H1 (cell line): ENCODE measurements at regions not wholly inside any gene's neighbourhood (a gene's known extent, or its start where the extent isn't known, plus 50 kb on each side); places are given as distances from the start of the nearest gene placed in this dataset.

Source experiments
- CTCF ChIA-PET: fragments of 300-600 bp; sonication (Branson Sonifier 250); formaldehyde crosslinking; loops from one replicate; lab custom pipeline; 2021; ENCODE audit not compliant: partially characterized antibody; lab: Charles Lee
- POLR2A ChIA-PET: fragments of 300-600 bp; sonication (Branson Sonifier 250); formaldehyde crosslinking; loops from one replicate; lab custom pipeline; 2021; ENCODE audit warnings: inconsistent platforms; ENCODE audit not compliant: partially characterized antibody; lab: Charles Lee
- DNase-seq, 2 experiments: peaks; one replicate each; pipeline versions ENCODE4 v3.0.0 to v3.0.0-alpha.2; 2010 to 2022; ENCODE audit warnings: low spot score in 2 of 2, low read depth in 1 of 2, mixed read lengths in 1 of 2
- FAIRE-seq: peaks from 2 replicates; lab custom pipeline; 2011; peaks lifted over from hg19 to GRCh38; lab: Jason Lieb, UNC
- H2AFZ ChIP-seq: 2 replicates; pipeline ENCODE4 v1.8.1; 2012; ENCODE audit warnings: low read length, inconsistent platforms
- H2AK5ac ChIP-seq: 2 replicates; pipeline ENCODE4 v1.6.1; 2013; ENCODE audit warnings: low read depth, low read length
- H2BK120ac ChIP-seq: replicated peaks from 2 replicates; pipeline ENCODE3; 2013; ENCODE audit warnings: low read depth, low read length, inconsistent platforms
- H2BK12ac ChIP-seq: 2 replicates; pipeline ENCODE4 v1.6.1; 2013; ENCODE audit warnings: low read depth, low read length
- H2BK15ac ChIP-seq: 2 replicates; pipeline ENCODE4 v1.6.1; 2013; ENCODE audit warnings: low read length
- H2BK20ac ChIP-seq: 2 replicates; pipeline ENCODE4 v1.6.1; 2013; ENCODE audit warnings: low read length
- H2BK5ac ChIP-seq: 2 replicates; pipeline ENCODE4 v1.6.1; 2013; ENCODE audit warnings: low read depth, low read length
- H3K14ac ChIP-seq: 2 replicates; pipeline ENCODE4 v1.6.1; 2013; ENCODE audit warnings: inconsistent platforms; ENCODE audit not compliant: insufficient read length
- H3K18ac ChIP-seq: 2 replicates; pipeline ENCODE4 v1.6.1; 2013; ENCODE audit warnings: low read length; ENCODE audit errors: extremely low read depth
- H3K23ac ChIP-seq: 2 replicates; pipeline ENCODE4 v1.6.1; 2013; ENCODE audit warnings: inconsistent platforms; ENCODE audit not compliant: insufficient read length
- H3K23me2 ChIP-seq: 2 replicates; pipeline ENCODE4 v1.6.1; 2013; ENCODE audit warnings: low read depth, low read length
- H3K27ac ChIP-seq: 2 replicates; pipeline ENCODE4 v1.6.1; 2011; ENCODE audit warnings: low read depth, low read length, inconsistent platforms
- H3K27me3 ChIP-seq, 4 experiments: replicated peaks in 1 of 4; 1 replicate in 1 of 4; 2 replicates in 3 of 4; pipeline versions ENCODE4 v1.6.1 to v1.8.1; 2011 to 2013; ENCODE audit warnings: low read length in 3 of 4, mild to moderate bottlenecking in 3 of 4, inconsistent platforms in 2 of 4, mixed read lengths in 2 of 4, moderate library complexity in 1 of 4; ENCODE audit not compliant: control insufficient read depth in 3 of 4, insufficient read depth in 3 of 4; ENCODE audit errors: extremely low read depth in 1 of 4
- H3K36me3 ChIP-seq, 4 experiments: 2 replicates each; pipeline versions ENCODE4 v1.6.1 to v1.8.1; 2011 to 2013; ENCODE audit warnings: mild to moderate bottlenecking in 4 of 4, low read length in 3 of 4, moderate library complexity in 2 of 4, control low read depth in 1 of 4, inconsistent platforms in 1 of 4; ENCODE audit not compliant: insufficient read depth in 4 of 4, control insufficient read depth in 2 of 4
- H3K4ac ChIP-seq: replicated peaks from 2 replicates; pipeline ENCODE3; 2013; ENCODE audit warnings: low read length, low read depth, mixed read lengths, inconsistent platforms; ENCODE audit not compliant: insufficient read length
- H3K4me1 ChIP-seq, 4 experiments: replicated peaks in 1 of 4; 1 replicate in 1 of 4; 2 replicates in 3 of 4; pipeline versions ENCODE4 v1.6.1 to v1.8.1; 2011 to 2013; ENCODE audit warnings: low read length in 3 of 4, inconsistent platforms in 2 of 4, mixed read lengths in 1 of 4; ENCODE audit not compliant: insufficient read depth in 4 of 4, control insufficient read depth in 3 of 4
- H3K4me2 ChIP-seq, 2 experiments: 2 replicates each; pipeline versions ENCODE4 v1.6.1 to v1.8.1; 2011 to 2013; ENCODE audit warnings: low read depth in 2 of 2, low read length in 2 of 2, control low read depth in 1 of 2, inconsistent platforms in 1 of 2, mild to moderate bottlenecking in 1 of 2; ENCODE audit not compliant: insufficient read depth in 1 of 2
- H3K4me3 ChIP-seq, 4 experiments: fragments of 200-600, 300-600 bp in 1 of 4; sonication (generic), shearing (Covaris generic), sonication (Bioruptor Twin) in 1 of 4; 2 replicates each; pipeline versions ENCODE4 v1.5.1 to v1.8.1; 2011 to 2016; ENCODE audit warnings: low read length in 4 of 4, low read depth in 3 of 4, control low read depth in 2 of 4, inconsistent platforms in 2 of 4, mild to moderate bottlenecking in 2 of 4, mixed read lengths in 1 of 4, moderate library complexity in 1 of 4; ENCODE audit not compliant: insufficient read depth in 2 of 4; ENCODE audit errors: extremely low read depth in 1 of 4
- H3K56ac ChIP-seq: replicated peaks from 2 replicates; pipeline ENCODE3; 2013; ENCODE audit warnings: low read depth, mild to moderate bottlenecking, mixed read lengths, low read length, inconsistent platforms; ENCODE audit not compliant: insufficient read length
- H3K79me1 ChIP-seq: 2 replicates; pipeline ENCODE4 v1.6.1; 2013; ENCODE audit warnings: low read depth, low read length, control low read depth
- H3K79me2 ChIP-seq, 2 experiments: 2 replicates each; pipeline versions ENCODE4 v1.6.1 to v1.8.1; 2012 to 2013; ENCODE audit warnings: low read length in 2 of 2, mild to moderate bottlenecking in 2 of 2, inconsistent platforms in 1 of 2; ENCODE audit not compliant: insufficient read depth in 2 of 2, control insufficient read depth in 1 of 2
- H3K9ac ChIP-seq, 4 experiments: replicated peaks in 1 of 4; 1 replicate in 1 of 4; 2 replicates in 3 of 4; pipeline versions ENCODE4 v1.6.1 to v1.8.1; 2011 to 2013; ENCODE audit warnings: low read depth in 3 of 4, low read length in 3 of 4, control low read depth in 2 of 4, mild to moderate bottlenecking in 2 of 4, moderate library complexity in 2 of 4, inconsistent platforms in 1 of 4; ENCODE audit errors: extremely low read depth in 1 of 4
- H3K9me3 ChIP-seq, 2 experiments: 2 replicates each; pipeline versions ENCODE4 v1.6.1 to v1.8.1; 2012 to 2013; ENCODE audit warnings: mild to moderate bottlenecking in 2 of 2, moderate library complexity in 2 of 2, control low read depth in 1 of 2, inconsistent platforms in 1 of 2, low read depth in 1 of 2, low read length in 1 of 2, mixed read lengths in 1 of 2; ENCODE audit not compliant: insufficient read depth in 2 of 2
- H4K20me1 ChIP-seq, 2 experiments: replicated peaks in 1 of 2; 2 replicates each; pipeline versions ENCODE3 to v1.8.1; 2011 to 2013; ENCODE audit warnings: inconsistent platforms in 2 of 2, low read length in 2 of 2, mild to moderate bottlenecking in 1 of 2; ENCODE audit not compliant: insufficient read depth in 2 of 2, control insufficient read depth in 1 of 2
- H4K5ac ChIP-seq: 2 replicates; pipeline ENCODE4 v1.6.1; 2013; ENCODE audit warnings: low read length, low read depth, mixed read lengths, inconsistent platforms; ENCODE audit not compliant: insufficient read length
- H4K8ac ChIP-seq: 2 replicates; pipeline ENCODE4 v1.8.0; 2013; ENCODE audit warnings: mild to moderate bottlenecking, moderate library complexity, low read length, inconsistent platforms; ENCODE audit not compliant: insufficient read depth; ENCODE audit errors: extremely low read depth
- H4K91ac ChIP-seq: replicated peaks from 2 replicates; pipeline ENCODE3; 2013; ENCODE audit warnings: low read length, mixed read lengths, inconsistent platforms; ENCODE audit not compliant: insufficient read length
- BACH1 ChIP-seq: IDR thresholded peaks from 2 replicates; pipeline ENCODE4 v1.6.1; 2012; ENCODE audit warnings: low read length, improper control_type of control experiment
- CHD1 ChIP-seq: IDR thresholded peaks from 2 replicates; pipeline ENCODE4 v1.6.1; 2012; ENCODE audit warnings: low read depth, low read length, improper control_type of control experiment
- EZH2 ChIP-seq: fragments of 200-600 bp; sonication (generic); IDR thresholded peaks from 2 replicates; pipeline ENCODE4 v1.7.1; 2012; ENCODE audit warnings: low read depth, mild to moderate bottlenecking, moderate library complexity, low read length, inconsistent platforms; ENCODE audit not compliant: severe bottlenecking
- GABPA ChIP-seq: IDR thresholded peaks from 2 replicates; pipeline ENCODE4 v1.6.1; 2011; ENCODE audit warnings: mild to moderate bottlenecking, low read length, moderate library complexity, borderline replicate concordance; ENCODE audit not compliant: insufficient read depth
- HDAC2 ChIP-seq, 2 experiments: fragments of 300-600 bp in 1 of 2; sonication (generic) in 1 of 2; IDR thresholded peaks; 2 replicates each; pipeline ENCODE4 v1.6.1; 2011 to 2012; ENCODE audit warnings: low read depth in 2 of 2, low read length in 2 of 2, mild to moderate bottlenecking in 2 of 2, moderate library complexity in 2 of 2, borderline replicate concordance in 1 of 2, inconsistent platforms in 1 of 2
- KDM4A ChIP-seq: IDR thresholded peaks from one replicate; pipeline ENCODE4 v1.7.1; 2012; ENCODE audit warnings: low read depth, mild to moderate bottlenecking, moderate library complexity, low read length, inconsistent platforms; ENCODE audit not compliant: severe bottlenecking
- MAFK ChIP-seq: IDR thresholded peaks from 2 replicates; pipeline ENCODE4 v1.6.1; 2012; ENCODE audit warnings: low read depth, mild to moderate bottlenecking, improper control_type of control experiment, low read length
- NANOG ChIP-seq: IDR thresholded peaks from 2 replicates; pipeline ENCODE4 v1.6.1; 2011; ENCODE audit warnings: low read length, low read depth, mild to moderate bottlenecking, inconsistent platforms; ENCODE audit not compliant: insufficient read depth, poor library complexity, severe bottlenecking
- RFX5 ChIP-seq: IDR thresholded peaks from 2 replicates; pipeline ENCODE4 v1.6.1; 2011; ENCODE audit warnings: low read depth, low read length, improper control_type of control experiment, borderline replicate concordance
- SP4 ChIP-seq: IDR thresholded peaks from 2 replicates; pipeline ENCODE4 v1.6.1; 2012; ENCODE audit warnings: low read length, inconsistent platforms
- SUZ12 ChIP-seq: fragments of 200-600 bp; sonication (generic); IDR thresholded peaks from 2 replicates; pipeline ENCODE4 v1.6.1; 2012; ENCODE audit warnings: mild to moderate bottlenecking, inconsistent platforms, low read length, moderate library complexity, mixed read lengths
- TBP ChIP-seq: IDR thresholded peaks from 2 replicates; pipeline ENCODE4 v1.6.1; 2011; ENCODE audit warnings: low read depth, low read length, improper control_type of control experiment
- TCF12 ChIP-seq: IDR thresholded peaks from 2 replicates; pipeline ENCODE4 v1.6.1; 2011; ENCODE audit warnings: low read depth, mild to moderate bottlenecking, low read length
- WGBS, 2 experiments: shearing (Covaris generic) in 1 of 2; methylation state at CpG; one replicate each; pipeline versions ENCODE4 v1.1.6 to v1.1.7; 2013 to 2015; ENCODE audit warnings: low lambda C conversion rate in 2 of 2, mixed read lengths in 2 of 2, inconsistent platforms in 1 of 2, low coverage in 1 of 2, missing lambda C conversion rate in 1 of 2; ENCODE audit not compliant: insufficient replicate concordance in 2 of 2, insufficient coverage in 1 of 2, insufficient read length in 1 of 2; ENCODE audit errors: extremely low coverage in 1 of 2, missing lambda C conversion rate in 1 of 2; 5-methylcytosine and 5-hydroxymethylcytosine counted together
- TF ChIP-seq, protein P1 (sequence below): IDR thresholded peaks from 2 replicates; pipeline ENCODE4 v1.6.1; 2012; ENCODE audit warnings: inconsistent platforms

DNA sequence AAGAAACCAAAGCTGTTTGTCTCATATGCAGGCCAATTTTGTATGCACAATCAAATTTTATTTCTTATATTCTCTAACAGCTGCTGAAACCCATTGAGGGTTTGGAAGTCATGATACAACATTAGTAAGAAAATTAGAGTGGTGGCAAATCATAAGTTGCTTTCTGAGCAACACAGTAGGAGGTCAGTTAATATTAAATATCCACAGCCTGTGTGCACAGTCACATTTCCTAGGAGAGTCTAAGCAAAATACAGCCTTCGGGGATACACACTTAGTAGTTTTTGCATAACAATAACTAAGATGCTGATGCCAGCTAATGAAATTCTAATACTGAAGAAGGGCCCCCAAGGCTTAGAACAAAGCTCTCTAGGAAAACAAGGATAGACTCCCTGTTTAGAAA, 209.6 kb upstream of the E2F7 start:
- Histone ChIP-seq H2BK5ac (no peak overlapping the region), H3K4me2 (no peak overlapping the region), H4K91ac (no peak overlapping the region), H3K56ac (no peak overlapping the region), H2BK15ac (no peak overlapping the region), H2BK120ac (no peak overlapping the region), H3K79me2 (no peaks in the 10 kb centered on the region), H3K79me1 (no peaks in the 10 kb centered on the region), H2BK20ac (no peak overlapping the region), H4K8ac (no peak overlapping the region), H4K5ac (no peak overlapping the region), H3K23ac (no peak overlapping the region), H3K18ac (no peak overlapping the region), H3K4me3 (no peak overlapping the region), H3K9ac (no peak overlapping the region), H3K27me3 (no peaks in the 10 kb centered on the region), H4K20me1 (no peaks in the 10 kb centered on the region), H2AK5ac (no peak overlapping the region), H3K9me3 (no peaks in the 10 kb centered on the region), H3K36me3 (no peaks in the 10 kb centered on the region), H3K23me2 (no peaks in the 10 kb centered on the region), H3K27ac (no peak overlapping the region), H3K4me1 (peaks cover 0 to 3% (median 0%) of the 10 kb centered on the region in 4 experiments; a peak in 2 of 7 replicates), H3K14ac (no peak overlapping the region), H3K4ac (no peak overlapping the region), H2BK12ac (no peak overlapping the region), H2AFZ (no peak overlapping the region)
- ChIA-PET POLR2A (no interaction called here), CTCF (interaction anchor here (0.6 to 0.7 kb wide), 2 partner anchors 10 to 272 kb away, joined by 3 read pairs; no protein-coding TSS in a partner anchor)
- FAIRE-seq (no peak), DNase-seq (no peak)
- WGBS, 2 experiments, result 58% methylated on average over 1 of the region's 1 CpG; no CpG with 5 or more reads in 1 of the 2 experiments
- no peak for TF ChIP-seq MAFK
- TF ChIP-seq TCF12, result no peak
- TF ChIP-seq SUZ12, result no peak
- TF ChIP-seq, protein P1, sequence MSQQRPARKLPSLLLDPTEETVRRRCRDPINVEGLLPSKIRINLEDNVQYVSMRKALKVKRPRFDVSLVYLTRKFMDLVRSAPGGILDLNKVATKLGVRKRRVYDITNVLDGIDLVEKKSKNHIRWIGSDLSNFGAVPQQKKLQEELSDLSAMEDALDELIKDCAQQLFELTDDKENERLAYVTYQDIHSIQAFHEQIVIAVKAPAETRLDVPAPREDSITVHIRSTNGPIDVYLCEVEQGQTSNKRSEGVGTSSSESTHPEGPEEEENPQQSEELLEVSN, result no peak
- no peak for TF ChIP-seq RFX5
- TF ChIP-seq HDAC2 (IDR thresholded peaks at IDR 0.05; ENCODE audit: borderline replicate concordance in 1 of 2, low read depth in 2 of 2, low read length in 2 of 2), result no peak
- TF ChIP-seq EZH2, result no peak
- no peak for TF ChIP-seq NANOG
- no peak for TF ChIP-seq BACH1
- no peak for TF ChIP-seq GABPA
- no peak for TF ChIP-seq SP4
- TF ChIP-seq KDM4A, result no peak
- no peak for TF ChIP-seq TBP
- no peak for TF ChIP-seq CHD1
